ENCODE measurements at regions not wholly inside any gene's neighbourhood (a gene's known extent, or its start where the extent isn't known, plus 50 kb on each side); places are given as distances from the start of the nearest gene placed in this dataset.
"Not testable (repeated sequence)": the region's sequence is repeated elsewhere in the genome, so short reads cannot be mapped to it uniquely, and the experiment has no call there.

- ATAC-seq (ENCODE audit: low FRiP score in 2 of 2) (no peak), DNase-seq (no peak)
- Histone ChIP-seq H3K4me3 (no peak overlapping the region), H3K9me3 (no peaks in the 10 kb centered on the region), H3K36me3 (no peaks in the 10 kb centered on the region), H3K27me3 (no peaks in the 10 kb centered on the region), H3K4me1 (no peaks in the 10 kb centered on the region), H3K27ac (no peak overlapping the region)
- 76 to 84% methylated on average over 1 of the region's 1 CpG for WGBS, 2 donors
- no peak for TF ChIP-seq CTCF (IDR thresholded peaks at IDR 0.05)
- TF ChIP-seq POLR2AphosphoS5 (IDR thresholded peaks at IDR 0.05), result no peak
- no peak for TF ChIP-seq POLR2A (IDR thresholded peaks at IDR 0.05)
- TF ChIP-seq EP300 (IDR thresholded peaks at IDR 0.05), result no peak
Observed at GRCh38 chr9:33698267-33698666, 97.1 kb upstream of the PRSS3 start.

- not testable (repeated sequence) for H3K27ac ChIP-seq; DNase-seq; H3K4me1 ChIP-seq; H3K4me3 ChIP-seq; H3K9me3 ChIP-seq; H3K27me3 ChIP-seq; ATAC-seq (ENCODE audit: low FRiP score in 2 of 2); H3K36me3 ChIP-seq
- WGBS, 2 donors, result 79 to 81% methylated on average over 2 of the region's 2 CpGs
Observed at GRCh38 chr9:33700940-33701339, 94.4 kb upstream of the PRSS3 start.

- Histone ChIP-seq H3K27ac (no peak overlapping the region), H3K4me3 (no peak overlapping the region), H3K36me3 (no peaks in the 10 kb centered on the region), H3K4me1 (no peaks in the 10 kb centered on the region), H3K27me3 (no peaks in the 10 kb centered on the region), H3K9me3 (no peaks in the 10 kb centered on the region)
- DNase-seq (no peak), ATAC-seq (ENCODE audit: low FRiP score in 2 of 2) (no peak)
- 66 to 79% methylated on average over 8 of the region's 8 CpGs for WGBS, 2 donors
- no peak for TF ChIP-seq POLR2A (IDR thresholded peaks at IDR 0.05)
- TF ChIP-seq EP300 (IDR thresholded peaks at IDR 0.05), result no peak
- TF ChIP-seq POLR2AphosphoS5 (IDR thresholded peaks at IDR 0.05), result no peak
- no peak for TF ChIP-seq CTCF (IDR thresholded peaks at IDR 0.05)
Observed at GRCh38 chr9:33703430-33704102, 91.8 kb upstream of the PRSS3 start.

- not testable (repeated sequence) for DNase-seq; H3K27ac ChIP-seq; H3K27me3 ChIP-seq; H3K36me3 ChIP-seq; H3K4me3 ChIP-seq; H3K9me3 ChIP-seq; H3K4me1 ChIP-seq; ATAC-seq (ENCODE audit: low FRiP score in 2 of 2)
- whole genome bisulfite sequencing, 2 donors, result 34 to 70% methylated on average over 2 of the region's 2 CpGs
Observed at GRCh38 chr9:33705440-33705839, 89.9 kb upstream of the PRSS3 start.

- H3K27ac ChIP-seq, result no peak overlapping the region
- no peak for TF ChIP-seq EP300 (IDR thresholded peaks at IDR 0.05)
- TF ChIP-seq POLR2A (IDR thresholded peaks at IDR 0.05), result no peak
- TF ChIP-seq POLR2AphosphoS5 (IDR thresholded peaks at IDR 0.05), result no peak
- TF ChIP-seq CTCF (IDR thresholded peaks at IDR 0.05), result no peak
- no peaks in the 10 kb centered on the region for H3K27me3 ChIP-seq
- H3K9me3 ChIP-seq, result no peaks in the 10 kb centered on the region
- WGBS, 2 donors, result 71 to 74% methylated on average over 2 of the region's 2 CpGs
- ATAC-seq (ENCODE audit: low FRiP score in 2 of 2), result no peak
- H3K36me3 ChIP-seq, result no peaks in the 10 kb centered on the region
- DNase-seq, result no peak
- H3K4me3 ChIP-seq, result no peak overlapping the region
- no peaks in the 10 kb centered on the region for H3K4me1 ChIP-seq
Observed at GRCh38 chr9:33708441-33708840, 86.9 kb upstream of the PRSS3 start.

- Histone ChIP-seq H3K9me3 (no peaks in the 10 kb centered on the region), H3K27ac (no peak overlapping the region), H3K4me1 (no peaks in the 10 kb centered on the region), H3K36me3 (no peaks in the 10 kb centered on the region), H3K4me3 (no peak overlapping the region), H3K27me3 (no peaks in the 10 kb centered on the region)
- TF ChIP-seq POLR2AphosphoS5 (IDR thresholded peaks at IDR 0.05), result no peak
- no peak for TF ChIP-seq CTCF (IDR thresholded peaks at IDR 0.05)
- WGBS, 2 donors, result 75 to 87% methylated on average over 3 of the region's 3 CpGs
- DNase-seq (no peak), ATAC-seq (ENCODE audit: low FRiP score in 2 of 2) (no peak)
Observed at GRCh38 chr9:33709269-33709668, 86.1 kb upstream of the PRSS3 start.

GRCh38 chr9:33711418-33711817 is 83.9 kb upstream of the PRSS3 start:
- 44 to 48% methylated on average over 1 of the region's 1 CpG for WGBS, 2 donors
- not testable (repeated sequence) for H3K36me3 ChIP-seq; H3K4me1 ChIP-seq; DNase-seq; H3K9me3 ChIP-seq; H3K4me3 ChIP-seq; ATAC-seq (ENCODE audit: low FRiP score in 2 of 2); H3K27me3 ChIP-seq; H3K27ac ChIP-seq

Measured in upper lobe of left lung (tissue), 6 donors.